ENCODE measurements at regions not wholly inside any gene's neighbourhood (a gene's known extent, or its start where the extent isn't known, plus 50 kb on each side); places are given as distances from the start of the nearest gene placed in this dataset.
"Not testable (repeated sequence)": the region's sequence is repeated elsewhere in the genome, so short reads cannot be mapped to it uniquely, and the experiment has no call there.

GRCh38 chr1:4172644-4173599, 272.9 kb upstream of the C1orf174 start:
- DNase-seq (ENCODE audit: low spot score) = no peak

DNA sequence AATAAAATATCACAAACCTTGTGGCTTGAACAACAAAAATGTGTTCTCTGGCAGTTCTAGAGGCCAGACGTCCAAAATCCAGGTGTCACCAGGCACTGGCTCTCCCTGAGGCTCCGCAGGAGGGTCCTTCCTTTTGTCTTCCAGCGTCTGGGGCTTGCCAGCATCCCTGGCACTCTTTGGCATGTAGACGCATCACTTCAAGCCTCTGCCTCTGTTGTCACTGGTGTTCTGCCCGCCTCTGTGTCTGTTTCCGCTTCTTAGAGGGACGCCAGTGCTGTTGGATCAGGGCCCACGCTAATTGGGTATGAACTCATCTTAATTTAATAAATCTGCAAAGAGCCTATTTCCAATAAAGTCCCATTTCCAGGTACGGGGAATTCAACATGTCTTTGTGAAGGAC, 273.7 kb upstream of the C1orf174 start:
- DNase-seq (ENCODE audit: low spot score) = no peak

- DNase-seq (ENCODE audit: low spot score) = no peak
Observed at GRCh38 chr1:4174291-4175200, 274.5 kb upstream of the C1orf174 start.

- no peak for DNase-seq (ENCODE audit: low spot score)
Observed at GRCh38 chr1:4175566-4176405, 275.7 kb upstream of the C1orf174 start.

GRCh38 chr1:4176841-4177240, 276.8 kb upstream of the C1orf174 start:
- no peak for DNase-seq (ENCODE audit: low spot score)

- DNase-seq (ENCODE audit: low spot score) = no peak
Observed at GRCh38 chr1:4177425-4178150, 277.5 kb upstream of the C1orf174 start.

- DNase-seq (ENCODE audit: low spot score) = no peak
Observed at GRCh38 chr1:4178501-4179113, 278.5 kb upstream of the C1orf174 start.

- no peak for DNase-seq (ENCODE audit: low spot score)
Observed at GRCh38 chr1:4179914-4180735, 280.1 kb upstream of the C1orf174 start.

- not testable (repeated sequence) for DNase-seq (ENCODE audit: low spot score)
Observed at GRCh38 chr1:4186486-4186885, 286.4 kb upstream of the C1orf174 start.

GRCh38 chr1:4203501-4203900, 303.4 kb upstream of the C1orf174 start:
- no peak for DNase-seq (ENCODE audit: low spot score)

DNA sequence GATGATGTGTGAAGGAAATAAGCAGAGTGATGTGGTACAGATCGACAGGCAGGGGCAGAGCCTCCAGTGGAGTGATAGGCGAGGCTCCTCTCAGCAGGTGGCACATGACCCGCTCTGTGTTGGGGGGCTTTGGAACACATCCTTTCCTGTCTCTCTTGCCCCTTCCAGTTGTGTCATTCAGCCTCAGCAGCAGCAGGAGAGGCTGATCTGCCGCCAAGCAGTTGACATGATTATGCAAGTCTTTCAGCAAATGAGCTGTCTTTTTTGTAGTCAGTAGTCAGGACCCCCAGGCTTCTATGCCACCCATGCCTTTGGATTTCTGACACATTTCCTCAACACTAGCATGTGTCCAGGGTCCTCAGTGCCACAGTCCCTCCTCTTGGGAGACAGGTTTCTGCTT, 307.1 kb upstream of the C1orf174 start:
- no peak for DNase-seq (ENCODE audit: low spot score)

- DNase-seq (ENCODE audit: low spot score) = no peak
Observed at GRCh38 chr1:4207842-4208692, 308.0 kb upstream of the C1orf174 start.

DNA sequence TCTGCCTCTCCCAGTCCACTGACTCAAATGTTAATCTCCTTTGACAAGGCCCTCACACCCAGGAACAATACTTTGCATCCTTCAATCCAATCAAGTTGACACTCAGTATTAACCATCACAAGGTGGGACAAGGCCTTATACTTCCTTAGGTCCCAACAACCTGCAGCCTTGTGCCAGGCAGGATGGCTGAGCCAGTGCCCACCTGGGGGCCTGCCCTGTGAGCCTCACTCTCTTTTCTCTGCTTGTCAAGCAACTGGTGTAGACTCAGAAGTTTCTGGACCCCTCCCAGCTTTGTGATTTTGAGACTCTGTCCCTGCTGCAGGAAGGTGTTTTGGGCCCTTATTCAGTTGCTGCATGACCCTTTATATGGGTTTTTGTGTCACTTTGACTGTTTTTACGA, 310.0 kb upstream of the C1orf174 start:
- no peak for DNase-seq (ENCODE audit: low spot score)

- no peak for DNase-seq (ENCODE audit: low spot score)
Observed at GRCh38 chr1:4212796-4213195, 312.7 kb upstream of the C1orf174 start.

DNA sequence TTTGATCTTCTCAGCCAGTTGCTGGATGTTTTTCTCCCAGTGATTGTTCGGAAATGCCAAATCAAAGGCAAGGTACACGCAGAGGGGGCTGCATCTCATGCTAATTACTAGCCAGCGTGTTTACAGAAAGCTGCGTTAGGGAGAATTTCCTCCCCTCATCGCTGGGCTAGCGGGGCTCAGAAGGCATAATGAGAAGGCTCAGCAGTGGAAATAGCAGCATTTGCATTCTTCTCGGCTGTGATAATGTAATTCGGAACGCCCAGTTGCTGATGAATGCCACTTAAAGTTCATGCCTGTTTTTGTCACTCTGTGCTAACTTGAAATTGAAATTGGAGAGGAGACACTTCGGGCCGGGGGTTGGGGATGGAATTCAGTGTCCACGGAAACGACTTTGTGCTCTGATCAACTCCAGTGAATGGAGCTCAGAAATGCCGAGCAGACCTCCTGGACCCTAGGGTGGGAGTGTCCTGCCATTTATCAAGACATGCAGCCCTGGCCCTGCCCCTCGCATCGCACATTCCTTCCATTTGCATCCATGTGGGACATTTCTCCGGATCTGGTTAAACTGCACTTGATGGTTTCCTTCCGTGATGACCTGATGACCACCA, 313.4 kb upstream of the C1orf174 start:
- DNase-seq (ENCODE audit: low spot score) = no peak

DNA sequence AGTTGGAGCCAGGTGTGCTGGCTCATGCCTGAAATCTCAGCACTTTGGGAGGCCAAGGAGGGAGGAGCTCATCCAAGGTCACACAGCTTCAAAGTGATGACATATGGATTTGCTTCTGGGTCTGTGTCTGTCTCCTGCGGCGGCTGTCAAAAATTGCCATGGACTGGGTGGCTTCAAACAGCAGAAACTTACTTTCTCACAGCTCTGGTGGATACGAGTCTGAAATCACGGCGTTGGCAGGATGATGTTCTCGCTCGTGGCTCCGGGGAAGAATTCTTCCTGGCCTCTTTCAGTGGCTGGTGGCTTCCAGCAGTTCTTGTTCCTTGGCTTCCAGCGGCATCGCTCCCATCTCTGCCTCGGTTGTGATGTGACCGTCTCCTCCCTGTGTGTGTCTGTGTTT, 314.8 kb upstream of the C1orf174 start:
- no peak for DNase-seq (ENCODE audit: low spot score)

DNA sequence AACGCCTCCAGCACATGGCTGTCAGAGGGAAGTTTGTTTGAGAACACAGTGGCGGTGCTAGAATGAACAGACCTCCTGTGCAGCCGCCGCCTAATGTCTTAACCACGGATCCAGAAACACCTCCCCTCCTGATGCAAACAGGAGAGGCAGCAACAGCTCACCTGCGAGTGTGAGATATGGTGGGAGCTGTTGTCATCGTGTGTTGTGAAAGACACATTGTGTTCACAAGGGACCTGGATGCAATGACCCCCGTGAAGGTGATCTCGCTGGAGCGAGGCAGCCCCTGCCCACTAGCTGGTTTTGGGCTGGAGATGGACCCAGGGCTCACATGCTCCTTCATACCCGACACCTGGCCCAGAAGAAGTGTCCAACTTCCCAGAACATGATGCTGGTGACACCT, 315.3 kb upstream of the C1orf174 start:
- DNase-seq (ENCODE audit: low spot score) = no peak

DNA sequence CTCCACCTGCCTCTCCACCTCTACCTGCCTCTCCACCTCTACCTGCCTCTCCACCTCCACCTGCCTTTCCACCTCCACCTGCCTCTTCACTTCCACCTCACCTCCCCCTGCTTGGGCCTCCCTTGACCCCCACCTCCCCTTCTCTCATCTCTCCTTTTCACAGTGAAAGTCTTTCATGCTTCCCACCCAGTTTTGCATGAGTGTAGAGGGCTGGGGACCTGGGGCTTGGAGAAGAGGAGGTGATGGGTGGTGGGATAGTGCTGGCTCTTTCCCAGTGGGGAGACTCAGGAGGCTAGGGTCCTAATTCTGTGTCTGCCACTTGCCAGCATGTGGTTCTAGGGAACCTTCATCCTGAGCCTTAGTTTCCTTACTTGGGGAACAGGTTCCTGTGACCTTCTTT, 316.2 kb upstream of the C1orf174 start:
- no peak for DNase-seq (ENCODE audit: low spot score)

- no peak for DNase-seq (ENCODE audit: low spot score)
Observed at GRCh38 chr1:4218619-4219018, 318.5 kb upstream of the C1orf174 start.
